Fibroblast of lung (primary cell): ENCODE measurements at regions not wholly inside any gene's neighbourhood (a gene's known extent, or its start where the extent isn't known, plus 50 kb on each side); places are given as distances from the start of the nearest gene placed in this dataset.

Experiments used
- DNase-seq, 2 donors: peaks; one replicate each; pipeline versions ENCODE4 v3.0.0 to v3.0.0-alpha.2; 2010; ENCODE audit warnings: low read depth in 2 of 2
- H2AFZ ChIP-seq: 2 replicates; pipeline ENCODE4 v1.5.1; 2012; ENCODE audit warnings: low read length, control low read depth, inconsistent platforms
- H3K27ac ChIP-seq: 2 replicates; pipeline ENCODE4 v1.5.1; 2011; ENCODE audit warnings: low read length, control low read depth; ENCODE audit not compliant: insufficient read depth
- H3K27me3 ChIP-seq: 2 replicates; pipeline ENCODE4 v1.5.1; 2011; ENCODE audit warnings: mild to moderate bottlenecking, low read length; ENCODE audit not compliant: control insufficient read depth, insufficient read depth
- H3K36me3 ChIP-seq: 2 replicates; pipeline ENCODE4 v1.5.1; 2011; ENCODE audit warnings: low read length; ENCODE audit not compliant: control insufficient read depth, insufficient read depth
- H3K4me1 ChIP-seq: 2 replicates; pipeline ENCODE4 v1.5.1; 2011; ENCODE audit warnings: low read length; ENCODE audit not compliant: control insufficient read depth, insufficient read depth; ENCODE audit errors: extremely low read depth
- H3K4me2 ChIP-seq: 2 replicates; pipeline ENCODE4 v1.5.1; 2011; ENCODE audit warnings: low read length, control low read depth; ENCODE audit not compliant: insufficient read depth; ENCODE audit errors: extremely low read depth
- H3K4me3 ChIP-seq, 4 experiments: fragments of 200-600 bp in 1 of 4; sonication (generic) in 1 of 4; replicated peaks in 1 of 4; 2 replicates each; pipeline ENCODE4 v1.5.1; 2011 to 2016; ENCODE audit warnings: low read length in 4 of 4, low read depth in 3 of 4, mild to moderate bottlenecking in 3 of 4, control low read depth in 2 of 4, inconsistent platforms in 1 of 4, mixed read lengths in 1 of 4; ENCODE audit not compliant: insufficient read depth in 1 of 4; ENCODE audit errors: control extremely low read depth in 1 of 4
- H3K79me2 ChIP-seq: 2 replicates; pipeline ENCODE4 v1.5.1; 2012; ENCODE audit warnings: mild to moderate bottlenecking, low read length, inconsistent platforms; ENCODE audit not compliant: control insufficient read depth, insufficient read depth
- H3K9ac ChIP-seq: 2 replicates; pipeline ENCODE4 v1.5.1; 2011; ENCODE audit warnings: mild to moderate bottlenecking, low read length, control low read depth; ENCODE audit not compliant: insufficient read depth
- H3K9me3 ChIP-seq: 2 replicates; pipeline ENCODE4 v1.5.1; 2012; ENCODE audit warnings: low read depth, low read length; ENCODE audit not compliant: control insufficient read depth, insufficient read depth
- H4K20me1 ChIP-seq: 2 replicates; pipeline ENCODE4 v1.5.1; 2011; ENCODE audit warnings: low read length; ENCODE audit not compliant: control insufficient read depth, insufficient read depth; ENCODE audit errors: extremely low read depth
- EZH2 ChIP-seq: IDR thresholded peaks from 2 replicates; pipeline ENCODE4 v1.5.1; 2012; ENCODE audit warnings: low read length, control low read depth, mild to moderate bottlenecking; ENCODE audit errors: missing control alignments
- TF ChIP-seq, protein P1 (sequence below), 2 donors: IDR thresholded peaks in 1 of 2; conservative IDR thresholded peaks in 1 of 2; 1 replicate in 1 of 2; 2 replicates in 1 of 2; pipeline ENCODE4 v1.5.1; 2011 to 2012; ENCODE audit warnings: low read length in 2 of 2, control low read depth in 1 of 2, inconsistent platforms in 1 of 2, low read depth in 1 of 2, mild to moderate bottlenecking in 1 of 2

DNA sequence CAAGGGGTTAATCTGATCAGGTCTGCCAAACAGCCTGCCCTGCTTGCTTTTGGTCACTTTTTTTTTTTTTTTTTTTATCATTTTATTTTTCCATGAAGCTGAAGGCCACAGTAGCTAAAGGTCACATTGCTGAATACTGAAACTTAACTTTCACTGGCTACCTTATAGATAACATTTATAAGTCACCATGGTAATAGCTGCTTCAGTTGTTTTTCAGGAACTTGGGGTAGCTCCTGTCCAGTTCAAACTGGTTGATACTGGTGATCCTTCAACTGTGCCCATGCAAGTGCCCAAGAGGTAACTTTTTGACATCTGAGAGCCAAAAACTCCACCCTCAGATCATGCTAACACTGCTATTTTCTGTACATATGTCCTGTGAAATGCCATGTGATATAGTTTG lies 68.3 kb upstream of the RGS7BP start:
- H3K4me3 ChIP-seq, result no peak overlapping the region
- no peaks in the 10 kb centered on the region for H3K4me1 ChIP-seq
- no peak overlapping the region for H2AFZ ChIP-seq
- H3K9me3 ChIP-seq, result no peaks in the 10 kb centered on the region
- no peak overlapping the region for H3K27ac ChIP-seq
- DNase-seq, result peak; percentile 5 to 12
- H3K79me2 ChIP-seq, result no peaks in the 10 kb centered on the region
- no peaks in the 10 kb centered on the region for H3K27me3 ChIP-seq
- no peak overlapping the region for H3K9ac ChIP-seq
- H3K4me2 ChIP-seq, result no peak overlapping the region
- TF ChIP-seq, protein P1, sequence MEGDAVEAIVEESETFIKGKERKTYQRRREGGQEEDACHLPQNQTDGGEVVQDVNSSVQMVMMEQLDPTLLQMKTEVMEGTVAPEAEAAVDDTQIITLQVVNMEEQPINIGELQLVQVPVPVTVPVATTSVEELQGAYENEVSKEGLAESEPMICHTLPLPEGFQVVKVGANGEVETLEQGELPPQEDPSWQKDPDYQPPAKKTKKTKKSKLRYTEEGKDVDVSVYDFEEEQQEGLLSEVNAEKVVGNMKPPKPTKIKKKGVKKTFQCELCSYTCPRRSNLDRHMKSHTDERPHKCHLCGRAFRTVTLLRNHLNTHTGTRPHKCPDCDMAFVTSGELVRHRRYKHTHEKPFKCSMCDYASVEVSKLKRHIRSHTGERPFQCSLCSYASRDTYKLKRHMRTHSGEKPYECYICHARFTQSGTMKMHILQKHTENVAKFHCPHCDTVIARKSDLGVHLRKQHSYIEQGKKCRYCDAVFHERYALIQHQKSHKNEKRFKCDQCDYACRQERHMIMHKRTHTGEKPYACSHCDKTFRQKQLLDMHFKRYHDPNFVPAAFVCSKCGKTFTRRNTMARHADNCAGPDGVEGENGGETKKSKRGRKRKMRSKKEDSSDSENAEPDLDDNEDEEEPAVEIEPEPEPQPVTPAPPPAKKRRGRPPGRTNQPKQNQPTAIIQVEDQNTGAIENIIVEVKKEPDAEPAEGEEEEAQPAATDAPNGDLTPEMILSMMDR (conservative IDR thresholded peaks at IDR 0.05 in 1 of 2, IDR thresholded peaks at IDR 0.05 in 1 of 2; ENCODE audit: low read depth in 1 of 2, low read length in 2 of 2), result no peak
- no peak for TF ChIP-seq EZH2
- H3K36me3 ChIP-seq, result no peaks in the 10 kb centered on the region
- H4K20me1 ChIP-seq, result no peaks in the 10 kb centered on the region

DNA sequence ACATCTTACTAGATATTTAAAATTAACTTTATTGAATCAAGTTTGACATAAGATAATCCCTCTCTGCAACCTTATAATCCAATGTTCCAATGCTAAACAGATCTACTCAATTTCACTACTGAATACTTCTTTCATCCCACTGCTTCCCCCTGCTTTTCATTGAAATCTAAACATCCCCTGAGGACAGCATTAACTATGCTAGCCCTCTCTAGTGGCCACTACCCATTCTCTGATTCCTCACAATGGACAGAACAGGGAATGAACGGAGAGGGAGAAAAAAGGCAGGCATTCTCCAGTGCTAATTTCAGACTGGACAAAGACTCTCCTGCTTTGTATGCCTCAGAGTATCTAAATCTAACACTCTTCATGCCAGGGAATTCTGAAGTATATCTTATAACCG lies 54.3 kb upstream of the RGS7BP start:
- Histone ChIP-seq H3K79me2 (no peaks in the 10 kb centered on the region), H3K36me3 (no peaks in the 10 kb centered on the region), H3K9ac (no peak overlapping the region), H3K4me3 (no peak overlapping the region), H3K4me2 (no peak overlapping the region), H3K27ac (no peak overlapping the region), H3K4me1 (no peaks in the 10 kb centered on the region), H2AFZ (no peak overlapping the region), H3K27me3 (no peaks in the 10 kb centered on the region), H4K20me1 (no peaks in the 10 kb centered on the region), H3K9me3 (no peaks in the 10 kb centered on the region)
- no peak for DNase-seq
- TF ChIP-seq, protein P1 (conservative IDR thresholded peaks at IDR 0.05 in 1 of 2, IDR thresholded peaks at IDR 0.05 in 1 of 2; ENCODE audit: low read depth in 1 of 2, low read length in 2 of 2), result no peak
- TF ChIP-seq EZH2, result no peak

GRCh38 chr5:64453405-64453804 lies 52.4 kb upstream of the RGS7BP start:
- no peaks in the 10 kb centered on the region for H3K36me3 ChIP-seq
- no peak overlapping the region for H3K4me2 ChIP-seq
- no peaks in the 10 kb centered on the region for H3K9me3 ChIP-seq
- H4K20me1 ChIP-seq, result no peaks in the 10 kb centered on the region
- H3K9ac ChIP-seq, result no peak overlapping the region
- no peak overlapping the region for H2AFZ ChIP-seq
- no peaks in the 10 kb centered on the region for H3K79me2 ChIP-seq
- H3K4me1 ChIP-seq, result no peaks in the 10 kb centered on the region
- TF ChIP-seq EZH2, result no peak
- TF ChIP-seq, protein P1 (conservative IDR thresholded peaks at IDR 0.05 in 1 of 2, IDR thresholded peaks at IDR 0.05 in 1 of 2; ENCODE audit: low read depth in 1 of 2, low read length in 2 of 2), result no peak
- H3K27me3 ChIP-seq, result no peaks in the 10 kb centered on the region
- H3K4me3 ChIP-seq, result no peak overlapping the region
- no peak for DNase-seq
- no peak overlapping the region for H3K27ac ChIP-seq
